GM12878 (cell line): ENCODE measurements at regions not wholly inside any gene's neighbourhood (a gene's known extent, or its start where the extent isn't known, plus 50 kb on each side); places are given as distances from the start of the nearest gene placed in this dataset.

ENCODE experiments used
- ATAC-seq: fragments of 200-7000 bp; cut with Tn5 transposase; 3 replicates; pipeline ENCODE4 v1.9.1; 2020; ENCODE audit warnings: mild to moderate bottlenecking, moderate library complexity
- BruUV-seq: library from RNA; stranded (reverse); fragments of 400-500 nt; replicated peaks from 2 replicates; lab custom pipeline; 2021; lab: Mats Ljungman, UMichigan
- CTCF ChIA-PET: fragments of 300-600 bp; sonication (Branson Sonifier 250); formaldehyde crosslinking; extraction: SDS; loops from one replicate; lab custom pipeline; 2021; ENCODE audit warnings: inconsistent platforms; lab: Yijun Ruan, JAX
- POLR2A ChIA-PET: fragments of 350-600 bp; formaldehyde crosslinking; extraction: SDS; loops from one replicate; lab custom pipeline; 2021; ENCODE audit warnings: inconsistent platforms; lab: Charles Lee
- RAD21 ChIA-PET: fragments of 300-600 bp; sonication (Branson Sonifier 250); formaldehyde crosslinking; loops from one replicate; lab custom pipeline; 2023; ENCODE audit warnings: antibody characterized with exemption; ENCODE audit not compliant: unreplicated experiment; lab: Charles Lee
- SMC1A ChIA-PET: fragments of 300-600 bp; sonication (Branson Sonifier 250); formaldehyde crosslinking; loops from one replicate; lab custom pipeline; 2023; ENCODE audit not compliant: unreplicated experiment, uncharacterized antibody; lab: Charles Lee
- DNase-seq: peaks from one replicate; pipeline ENCODE4 v3.0.0-alpha.2; 2011; ENCODE audit warnings: low read depth, low spot score
- FAIRE-seq: peaks from 3 replicates; lab custom pipeline; 2011; peaks lifted over from hg19 to GRCh38; lab: Jason Lieb, UNC
- H2AFZ ChIP-seq: 2 replicates; pipeline ENCODE4 v1.6.0; 2011; ENCODE audit warnings: low read depth, low read length, control low read depth; ENCODE audit not compliant: control insufficient read depth
- H3K27ac ChIP-seq: 2 replicates; pipeline ENCODE4 v1.5.1; 2011; ENCODE audit warnings: control low read depth; ENCODE audit not compliant: control insufficient read depth, insufficient read depth
- H3K27me3 ChIP-seq, 2 experiments: replicated peaks in 1 of 2; 2 replicates each; pipeline versions ENCODE4 v1.6.0 to v1.6.1; 2011; ENCODE audit warnings: low read length in 1 of 2; ENCODE audit not compliant: control insufficient read depth in 2 of 2, insufficient read depth in 2 of 2
- H3K36me3 ChIP-seq, 2 experiments: 2 replicates each; pipeline ENCODE4 v1.5.1; 2011; ENCODE audit warnings: low read length in 1 of 2; ENCODE audit not compliant: control insufficient read depth in 2 of 2, insufficient read depth in 2 of 2
- H3K4me1 ChIP-seq: 2 replicates; pipeline ENCODE4 v1.6.1; 2011; ENCODE audit warnings: mild to moderate bottlenecking, low read length, moderate library complexity, mixed read lengths; ENCODE audit not compliant: control insufficient read depth, insufficient read depth
- H3K4me2 ChIP-seq: 2 replicates; pipeline ENCODE4 v1.6.0; 2011; ENCODE audit warnings: control low read depth; ENCODE audit not compliant: control insufficient read depth, insufficient read depth
- H3K4me3 ChIP-seq: fragments of 200-600 bp; sonication (generic); 2 replicates; pipeline ENCODE4 v1.5.1; 2016
- H3K79me2 ChIP-seq: 2 replicates; pipeline ENCODE4 v1.6.0; 2011; ENCODE audit warnings: low read length; ENCODE audit not compliant: control insufficient read depth, insufficient read depth
- H3K9ac ChIP-seq: 2 replicates; pipeline ENCODE4 v1.8.0; 2011; ENCODE audit warnings: low read length, control low read depth, mixed read lengths; ENCODE audit not compliant: control insufficient read depth, insufficient read depth
- H3K9me3 ChIP-seq: replicated peaks from 3 replicates; pipeline ENCODE4 v1.5.1; 2011; ENCODE audit warnings: mild to moderate bottlenecking, low read length; ENCODE audit not compliant: control insufficient read depth, insufficient read depth
- H4K20me1 ChIP-seq: 2 replicates; pipeline ENCODE4 v1.6.0; 2011; ENCODE audit not compliant: control insufficient read depth, insufficient read depth
- BACH1 ChIP-seq: fragments of 450-650 bp; IDR thresholded peaks from 2 replicates; pipeline ENCODE4 v1.6.1; 2017; ENCODE audit warnings: mild to moderate bottlenecking, borderline replicate concordance
- BCL3 ChIP-seq: IDR thresholded peaks from 2 replicates; pipeline ENCODE4 v1.6.1; 2011; ENCODE audit warnings: borderline replicate concordance, low read depth, mild to moderate bottlenecking, moderate library complexity, low read length; ENCODE audit not compliant: insufficient read depth, poor library complexity, severe bottlenecking
- CREB1 ChIP-seq: IDR thresholded peaks from 2 replicates; pipeline ENCODE4 v1.6.1; 2012; ENCODE audit warnings: low read depth, mild to moderate bottlenecking, inconsistent platforms
- DPF2 ChIP-seq: fragments of 450-650 bp; IDR thresholded peaks from 2 replicates; pipeline ENCODE4 v1.6.1; 2017; ENCODE audit warnings: mild to moderate bottlenecking
- HCFC1 ChIP-seq: fragments of 150-350 bp; IDR thresholded peaks from 2 replicates; pipeline ENCODE4 v1.6.1; 2014; ENCODE audit warnings: low read length
- IRF4 ChIP-seq: IDR thresholded peaks from 2 replicates; pipeline ENCODE4 v1.6.1; 2011; ENCODE audit warnings: low read depth, low read length
- NR2C1 ChIP-seq: fragments of 450-650 bp; IDR thresholded peaks from 2 replicates; pipeline ENCODE4 v1.6.1; 2017; ENCODE audit warnings: antibody characterized with exemption, mild to moderate bottlenecking, moderate library complexity
- REST ChIP-seq: IDR thresholded peaks from 2 replicates; pipeline ENCODE4 v1.6.1; 2012; ENCODE audit warnings: mild to moderate bottlenecking, low read depth, low read length
- SMC3 ChIP-seq: IDR thresholded peaks from 2 replicates; pipeline ENCODE4 v1.6.1; 2011; ENCODE audit warnings: low read length, improper control_type of control experiment, borderline replicate concordance
- SP1 ChIP-seq: IDR thresholded peaks from one replicate; pipeline ENCODE4 v1.6.1; 2011; ENCODE audit warnings: low read depth, low read length
- TARDBP ChIP-seq: IDR thresholded peaks from 2 replicates; pipeline ENCODE4 v1.6.1; 2016; ENCODE audit warnings: borderline replicate concordance
- ZNF217 ChIP-seq: fragments of 450-650 bp; IDR thresholded peaks from 2 replicates; pipeline ENCODE4 v1.6.1; 2017; ENCODE audit warnings: antibody characterized with exemption, mild to moderate bottlenecking
- WGBS: methylation state at CpG from one replicate; pipeline ENCODE4 v1.1.6; 2016; ENCODE audit warnings: low lambda C conversion rate; ENCODE audit not compliant: insufficient replicate concordance, insufficient coverage; ENCODE audit errors: missing lambda C conversion rate; 5-methylcytosine and 5-hydroxymethylcytosine counted together
- in situ Hi-C: fragments of 300-500 bp; cut with MboI; formaldehyde crosslinking; loops from 9 replicates; pipeline ENCODE4 v1.14.3; 2018; ENCODE audit warnings: mixed read lengths
- intact Hi-C: fragments of 100-400 bp; cut with micrococcal nuclease; formaldehyde crosslinking; loops from one replicate; pipeline ENCODE4 v1.14.2; 2022; ENCODE audit not compliant: unreplicated experiment
- TF ChIP-seq, protein P1 (sequence below): IDR thresholded peaks from 2 replicates; pipeline ENCODE4 v1.6.1; 2011; ENCODE audit warnings: borderline replicate concordance, low read depth, mild to moderate bottlenecking, moderate library complexity, mixed read lengths, low read length; ENCODE audit not compliant: insufficient read depth; ENCODE audit errors: extremely low read length
- TF ChIP-seq, protein P2 (sequence below): fragments of 450-650 bp; conservative IDR thresholded peaks from 2 replicates; pipeline ENCODE4 v1.6.1; 2017; ENCODE audit warnings: mild to moderate bottlenecking, moderate library complexity
- TF ChIP-seq, protein P3 (sequence below): IDR thresholded peaks from 2 replicates; pipeline ENCODE4 v1.6.1; 2011; ENCODE audit warnings: mild to moderate bottlenecking, low read depth, low read length, moderate library complexity; ENCODE audit not compliant: insufficient replicate concordance
- TF ChIP-seq, protein P4 (sequence below): IDR thresholded peaks from 2 replicates; pipeline ENCODE4 v1.6.1; 2012; ENCODE audit warnings: low read depth, low read length, improper control_type of control experiment

DNA sequence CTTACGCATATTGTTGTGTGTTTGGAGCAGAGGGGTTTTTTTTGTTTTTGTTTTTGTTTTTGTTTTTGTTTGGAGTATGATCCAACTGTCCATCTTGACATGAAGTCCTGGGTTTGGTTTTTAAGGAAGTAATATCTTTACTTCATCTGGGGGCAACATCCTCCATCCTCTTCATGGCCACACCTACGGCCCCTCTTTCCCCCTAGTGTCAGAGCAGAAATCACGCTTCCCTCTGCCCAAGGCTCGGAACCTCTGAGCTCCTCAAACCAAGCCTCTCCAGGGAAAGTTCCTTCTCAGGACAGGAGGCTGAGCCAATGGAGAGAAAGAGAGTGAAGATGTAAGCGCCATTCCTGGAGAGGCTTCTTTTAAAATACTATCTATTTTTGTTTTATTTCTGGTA lies 58.6 kb upstream of the PDX1 start:
- H2AFZ ChIP-seq, result no peak overlapping the region
- no peaks in the 10 kb centered on the region for H3K79me2 ChIP-seq
- peaks cover 0 to 4% of the 10 kb centered on the region in 2 experiments; a peak in 3 of 4 replicates for H3K27me3 ChIP-seq
- no peak overlapping the region for H3K4me3 ChIP-seq
- in situ Hi-C loops, result no loop called here
- H3K36me3 ChIP-seq, result no peaks in the 10 kb centered on the region
- H3K4me2 ChIP-seq, result no peak overlapping the region
- ChIA-PET POLR2A (interaction anchor here (0.6 kb wide), 1 partner anchor 492 kb away, joined by 3 read pairs; no protein-coding TSS in a partner anchor), CTCF (interaction anchor here (0.6 to 3.3 kb wide), 5 partner anchors 9 to 98 kb away, joined by 3 to 12 read pairs (median 4); no protein-coding TSS in a partner anchor), SMC1A (interaction anchor here (0.9 to 1.1 kb wide), 2 partner anchors 37 to 45 kb away, joined by 3 to 4 read pairs; no protein-coding TSS in a partner anchor), RAD21 (interaction anchor here (1.4 kb wide), 1 partner anchor 10 kb away, joined by 3 read pairs; no protein-coding TSS in a partner anchor)
- H4K20me1 ChIP-seq, result no peaks in the 10 kb centered on the region
- FAIRE-seq (no peak), DNase-seq (no peak), ATAC-seq (no peak)
- intact Hi-C loops, result no loop called here
- BruUV-seq, result no TSS peak
- H3K4me1 ChIP-seq, result no peaks in the 10 kb centered on the region
- H3K9ac ChIP-seq, result no peak overlapping the region
- 26% methylated on average over 5 of the region's 5 CpGs for WGBS
- H3K27ac ChIP-seq, result no peak overlapping the region
- no peaks in the 10 kb centered on the region for H3K9me3 ChIP-seq
- TF ChIP-seq DPF2, result no peak
- no peak for TF ChIP-seq CREB1
- no peak for TF ChIP-seq BCL3
- TF ChIP-seq ZNF217, result no peak
- TF ChIP-seq, protein P1, sequence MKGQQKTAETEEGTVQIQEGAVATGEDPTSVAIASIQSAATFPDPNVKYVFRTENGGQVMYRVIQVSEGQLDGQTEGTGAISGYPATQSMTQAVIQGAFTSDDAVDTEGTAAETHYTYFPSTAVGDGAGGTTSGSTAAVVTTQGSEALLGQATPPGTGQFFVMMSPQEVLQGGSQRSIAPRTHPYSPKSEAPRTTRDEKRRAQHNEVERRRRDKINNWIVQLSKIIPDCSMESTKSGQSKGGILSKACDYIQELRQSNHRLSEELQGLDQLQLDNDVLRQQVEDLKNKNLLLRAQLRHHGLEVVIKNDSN, result no peak
- TF ChIP-seq, protein P2, sequence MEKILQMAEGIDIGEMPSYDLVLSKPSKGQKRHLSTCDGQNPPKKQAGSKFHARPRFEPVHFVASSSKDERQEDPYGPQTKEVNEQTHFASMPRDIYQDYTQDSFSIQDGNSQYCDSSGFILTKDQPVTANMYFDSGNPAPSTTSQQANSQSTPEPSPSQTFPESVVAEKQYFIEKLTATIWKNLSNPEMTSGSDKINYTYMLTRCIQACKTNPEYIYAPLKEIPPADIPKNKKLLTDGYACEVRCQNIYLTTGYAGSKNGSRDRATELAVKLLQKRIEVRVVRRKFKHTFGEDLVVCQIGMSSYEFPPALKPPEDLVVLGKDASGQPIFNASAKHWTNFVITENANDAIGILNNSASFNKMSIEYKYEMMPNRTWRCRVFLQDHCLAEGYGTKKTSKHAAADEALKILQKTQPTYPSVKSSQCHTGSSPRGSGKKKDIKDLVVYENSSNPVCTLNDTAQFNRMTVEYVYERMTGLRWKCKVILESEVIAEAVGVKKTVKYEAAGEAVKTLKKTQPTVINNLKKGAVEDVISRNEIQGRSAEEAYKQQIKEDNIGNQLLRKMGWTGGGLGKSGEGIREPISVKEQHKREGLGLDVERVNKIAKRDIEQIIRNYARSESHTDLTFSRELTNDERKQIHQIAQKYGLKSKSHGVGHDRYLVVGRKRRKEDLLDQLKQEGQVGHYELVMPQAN, result no peak
- TF ChIP-seq BACH1, result no peak
- TF ChIP-seq SP1, result no peak
- TF ChIP-seq NR2C1, result no peak
- no peak for TF ChIP-seq REST
- TF ChIP-seq TARDBP, result no peak
- TF ChIP-seq SMC3, result no peak
- TF ChIP-seq, protein P3, sequence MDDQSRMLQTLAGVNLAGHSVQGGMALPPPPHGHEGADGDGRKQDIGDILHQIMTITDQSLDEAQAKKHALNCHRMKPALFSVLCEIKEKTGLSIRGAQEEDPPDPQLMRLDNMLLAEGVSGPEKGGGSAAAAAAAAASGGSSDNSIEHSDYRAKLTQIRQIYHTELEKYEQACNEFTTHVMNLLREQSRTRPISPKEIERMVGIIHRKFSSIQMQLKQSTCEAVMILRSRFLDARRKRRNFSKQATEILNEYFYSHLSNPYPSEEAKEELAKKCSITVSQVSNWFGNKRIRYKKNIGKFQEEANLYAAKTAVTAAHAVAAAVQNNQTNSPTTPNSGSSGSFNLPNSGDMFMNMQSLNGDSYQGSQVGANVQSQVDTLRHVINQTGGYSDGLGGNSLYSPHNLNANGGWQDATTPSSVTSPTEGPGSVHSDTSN, result no peak
- TF ChIP-seq IRF4, result no peak
- TF ChIP-seq, protein P4, sequence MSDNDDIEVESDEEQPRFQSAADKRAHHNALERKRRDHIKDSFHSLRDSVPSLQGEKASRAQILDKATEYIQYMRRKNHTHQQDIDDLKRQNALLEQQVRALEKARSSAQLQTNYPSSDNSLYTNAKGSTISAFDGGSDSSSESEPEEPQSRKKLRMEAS, result no peak
- no peak for TF ChIP-seq HCFC1
